GM23338 (cell line): ENCODE measurements at regions not wholly inside any gene's neighbourhood (a gene's known extent, or its start where the extent isn't known, plus 50 kb on each side); places are given as distances from the start of the nearest gene placed in this dataset.

Source experiments
- ATAC-seq: fragments of 200-7000 bp; cut with Tn5 transposase; 3 replicates; pipeline ENCODE4 v1.9.1; 2020
- DNase-seq: peaks from one replicate; pipeline ENCODE4 v3.0.0-alpha.2; 2015; ENCODE audit warnings: low spot score
- H2AFZ ChIP-seq: fragments of 200-600 bp; sonication (generic); 2 replicates; pipeline ENCODE4 v1.8.0; 2016; ENCODE audit warnings: antibody characterized with exemption, mild to moderate bottlenecking, moderate library complexity
- H3F3A ChIP-seq: fragments of 200-600 bp; sonication (generic); replicated peaks from 2 replicates; pipeline ENCODE4 v1.8.0; 2017; ENCODE audit warnings: antibody characterized with exemption, mixed run types, low read depth
- H3K27ac ChIP-seq: fragments of 200-600 bp; sonication (generic); 2 replicates; pipeline ENCODE4 v1.6.1; 2016; ENCODE audit warnings: low read depth
- H3K27me3 ChIP-seq: fragments of 200-600 bp; sonication (generic); 2 replicates; pipeline ENCODE4 v1.8.0; 2016; ENCODE audit warnings: mild to moderate bottlenecking, mixed run types, moderate library complexity; ENCODE audit not compliant: insufficient read depth
- H3K36me3 ChIP-seq: fragments of 200-600 bp; sonication (generic); 2 replicates; pipeline ENCODE4 v1.8.0; 2016; ENCODE audit warnings: mild to moderate bottlenecking; ENCODE audit not compliant: insufficient read depth
- H3K4me1 ChIP-seq: fragments of 200-600 bp; sonication (generic); 2 replicates; pipeline ENCODE4 v1.8.0; 2016; ENCODE audit warnings: mild to moderate bottlenecking, moderate library complexity; ENCODE audit not compliant: insufficient read depth
- H3K4me2 ChIP-seq: fragments of 200-600 bp; sonication (generic); 2 replicates; pipeline ENCODE4 v1.7.1; 2017; ENCODE audit warnings: mixed run types
- H3K4me3 ChIP-seq: fragments of 200-600 bp; sonication (generic); 2 replicates; pipeline ENCODE4 v1.6.1; 2016; ENCODE audit warnings: mixed run types
- H3K79me2 ChIP-seq: fragments of 200-600 bp; sonication (generic); replicated peaks from 2 replicates; pipeline ENCODE4 v1.8.0; 2017; ENCODE audit warnings: mild to moderate bottlenecking; ENCODE audit not compliant: insufficient read depth
- H3K9me2 ChIP-seq: fragments of 200-600 bp; sonication (generic); 2 replicates; pipeline ENCODE4 v1.8.0; 2017; ENCODE audit not compliant: insufficient read depth
- H4K20me1 ChIP-seq: fragments of 200-600 bp; sonication (generic); replicated peaks from 2 replicates; pipeline ENCODE4 v1.8.0; 2017; ENCODE audit warnings: mild to moderate bottlenecking; ENCODE audit not compliant: insufficient read depth
- H3K27ac Mint-ChIP-seq: 2 replicates; pipeline ENCODE4 v1.8.0; 2020; ENCODE audit warnings: inconsistent platforms, mild to moderate bottlenecking, moderate library complexity, mixed read lengths
- H3K27me3 Mint-ChIP-seq: 3 replicates; pipeline ENCODE4 v1.8.0; 2022; ENCODE audit warnings: low read depth, mild to moderate bottlenecking, moderate library complexity, mixed read lengths, inconsistent platforms; ENCODE audit not compliant: insufficient read depth, poor library complexity
- H3K36me3 Mint-ChIP-seq: 3 replicates; pipeline ENCODE4 v1.8.0; 2021; ENCODE audit warnings: low read depth, mild to moderate bottlenecking, inconsistent platforms, moderate library complexity, mixed read lengths
- H3K4me1 Mint-ChIP-seq: 3 replicates; pipeline ENCODE4 v1.8.0; 2020; ENCODE audit warnings: mild to moderate bottlenecking, inconsistent platforms, mixed read lengths
- H3K4me3 Mint-ChIP-seq: 3 replicates; pipeline ENCODE4 v1.8.0; 2021; ENCODE audit warnings: moderate library complexity, mild to moderate bottlenecking, inconsistent platforms, mixed read lengths
- H3K9me3 Mint-ChIP-seq: 3 replicates; pipeline ENCODE4 v1.8.0; 2020; ENCODE audit warnings: moderate library complexity, mild to moderate bottlenecking, inconsistent platforms, mixed read lengths
- CREB1 ChIP-seq: fragments of 250-450 bp; sonication (Bioruptor Pico); IDR thresholded peaks from 2 replicates; pipeline ENCODE4 v1.5.0; 2020; ENCODE audit warnings: low read depth, mild to moderate bottlenecking, moderate library complexity
- CTCF ChIP-seq, 2 experiments: fragments of 200-600 bp in 1 of 2; sonication (generic) in 1 of 2; conservative IDR thresholded peaks; 2 replicates each; pipeline versions ENCODE4 v1.5.1 to v1.6.1; 2016 to 2017; ENCODE audit warnings: antibody characterized with exemption in 2 of 2, low read depth in 2 of 2, mild to moderate bottlenecking in 2 of 2, moderate library complexity in 1 of 2
- EZH2 ChIP-seq: fragments of 200-600 bp; sonication (generic); IDR thresholded peaks from one replicate; pipeline ENCODE4 v1.8.0; 2017; ENCODE audit warnings: antibody characterized with exemption, mild to moderate bottlenecking, low read depth; ENCODE audit not compliant: unreplicated experiment
- EZH2phosphoT487 ChIP-seq: fragments of 200-600 bp; sonication (generic); IDR thresholded peaks from one replicate; pipeline ENCODE4 v1.8.1; 2018; ENCODE audit warnings: antibody characterized with exemption; ENCODE audit not compliant: unreplicated experiment
- JUNB ChIP-seq: IDR thresholded peaks from one replicate; pipeline ENCODE4 v1.6.1; 2016; ENCODE audit warnings: antibody characterized with exemption; ENCODE audit not compliant: unreplicated experiment
- POLR2AphosphoS5 ChIP-seq: IDR thresholded peaks from 2 replicates; pipeline ENCODE4 v1.6.1; 2016; ENCODE audit warnings: antibody characterized with exemption, low read depth
- REST ChIP-seq: IDR thresholded peaks from one replicate; pipeline ENCODE4 v1.6.1; 2018; ENCODE audit warnings: antibody characterized with exemption; ENCODE audit not compliant: unreplicated experiment
- STAT1 ChIP-seq: IDR thresholded peaks from one replicate; pipeline ENCODE4 v1.6.1; 2016; ENCODE audit warnings: antibody characterized with exemption; ENCODE audit not compliant: unreplicated experiment
- ZNF114 ChIP-seq: fragments of 250-450 bp; sonication (Bioruptor Pico); IDR thresholded peaks from 2 replicates; pipeline ENCODE4 v1.5.0; 2020; ENCODE audit warnings: mild to moderate bottlenecking, moderate library complexity
- ZNF331 ChIP-seq: fragments of 250-450 bp; sonication (Bioruptor Pico); IDR thresholded peaks from 2 replicates; pipeline ENCODE4 v1.5.0; 2020; ENCODE audit warnings: low read depth, mild to moderate bottlenecking, moderate library complexity
- ZNF462 ChIP-seq: fragments of 250-450 bp; sonication (Bioruptor Pico); IDR thresholded peaks from 2 replicates; pipeline ENCODE4 v1.5.0; 2020; ENCODE audit warnings: mild to moderate bottlenecking, moderate library complexity

GRCh38 chr7:81503771-81504170 is 266.1 kb downstream of the HGF start:
- Mint-ChIP-seq H3K9me3 (no peaks in the 10 kb centered on the region), H3K27me3 (no peaks in the 10 kb centered on the region), H3K36me3 (no peaks in the 10 kb centered on the region), H3K27ac (no peak overlapping the region), H3K4me3 (no peak overlapping the region), H3K4me1 (peaks cover 13% of the 10 kb centered on the region)
- TF ChIP-seq EZH2 = no peak
- no peak for TF ChIP-seq JUNB
- TF ChIP-seq STAT1 = no peak
- no peak overlapping the region for H3K27ac ChIP-seq
- H3K36me3 ChIP-seq = no peaks in the 10 kb centered on the region
- no peaks in the 10 kb centered on the region for H3K79me2 ChIP-seq
- H3F3A ChIP-seq = no peaks in the 10 kb centered on the region
- no peaks in the 10 kb centered on the region for H4K20me1 ChIP-seq
- H3K4me1 ChIP-seq = peaks cover 6% of the 10 kb centered on the region; the same call in 1 of the 2 replicates
- no peak for DNase-seq
- ATAC-seq = no peak
- no peak overlapping the region for H2AFZ ChIP-seq
- no peaks in the 10 kb centered on the region for H3K27me3 ChIP-seq
- no peak overlapping the region for H3K4me3 ChIP-seq
- H3K9me2 ChIP-seq = no peaks in the 10 kb centered on the region
- H3K4me2 ChIP-seq = no peak overlapping the region

GRCh38 chr7:81503336-81503735 is 266.5 kb downstream of the HGF start:
- TF ChIP-seq ZNF114 (CRISPR knock-in tag) = no peak
- no peak for TF ChIP-seq STAT1
- no peak for TF ChIP-seq CTCF (conservative IDR thresholded peaks at IDR 0.05; ENCODE audit: low read depth in 2 of 2)
- TF ChIP-seq ZNF462 = no peak
- TF ChIP-seq CREB1 (CRISPR knock-in tag) = no peak
- TF ChIP-seq ZNF331 (CRISPR knock-in tag) = no peak
- TF ChIP-seq POLR2AphosphoS5 = no peak
- no peak for TF ChIP-seq EZH2phosphoT487
- TF ChIP-seq EZH2 = no peak
- TF ChIP-seq REST = no peak
- H3K36me3 ChIP-seq = no peaks in the 10 kb centered on the region
- no peaks in the 10 kb centered on the region for H3K36me3 Mint-ChIP-seq
- H3K9me3 Mint-ChIP-seq = no peaks in the 10 kb centered on the region
- H3K4me2 ChIP-seq = no peak overlapping the region
- no peak for DNase-seq
- H3K4me1 Mint-ChIP-seq = peaks cover 18% of the 10 kb centered on the region
- H2AFZ ChIP-seq = no peak overlapping the region
- no peak overlapping the region for H3K27ac ChIP-seq
- H3K27me3 ChIP-seq = no peaks in the 10 kb centered on the region
- no peak overlapping the region for H3K27ac Mint-ChIP-seq
- H3K4me3 ChIP-seq = no peak overlapping the region
- ATAC-seq = no peak
- H3K9me2 ChIP-seq = no peaks in the 10 kb centered on the region
- H4K20me1 ChIP-seq = no peaks in the 10 kb centered on the region
- no peak overlapping the region for H3K4me3 Mint-ChIP-seq
- H3K27me3 Mint-ChIP-seq = no peaks in the 10 kb centered on the region
- no peaks in the 10 kb centered on the region for H3F3A ChIP-seq
- H3K4me1 ChIP-seq = peaks cover 8% of the 10 kb centered on the region; the same call in 1 of the 2 replicates
- H3K79me2 ChIP-seq = no peaks in the 10 kb centered on the region
